HEK293 (cell line): ENCODE measurements at regions not wholly inside any gene's neighbourhood (a gene's known extent, or its start where the extent isn't known, plus 50 kb on each side); places are given as distances from the start of the nearest gene placed in this dataset.
A peak's percentile ranks its signal among the peaks of the same experiment; 100 is the strongest.

ENCODE experiments used
- CTCF ChIA-PET: fragments of 350-600 bp; formaldehyde crosslinking; extraction: SDS; loops from one replicate; lab custom pipeline; 2021; ENCODE audit warnings: antibody characterized with exemption; lab: Yijun Ruan, JAX
- POLR2A ChIA-PET: fragments of 300-600 bp; formaldehyde crosslinking; extraction: SDS; loops from one replicate; lab custom pipeline; 2020; ENCODE audit warnings: antibody characterized with exemption, inconsistent platforms; lab: Yijun Ruan, JAX
- H3K27ac ChIP-seq: fragments of 200-500 bp; sonication (Bioruptor generic); 2 replicates; pipeline ENCODE4 v1.5.1; 2014; ENCODE audit warnings: low read depth, low read length, control low read depth, inconsistent platforms; ENCODE audit errors: extremely low read depth
- H3K36me3 ChIP-seq, 2 experiments: fragments of 200-500 bp in 1 of 2; sonication (Bioruptor generic) in 1 of 2; 1 replicate in 1 of 2; 2 replicates in 1 of 2; pipeline ENCODE4 v1.5.1; 2014 to 2017; ENCODE audit warnings: inconsistent platforms in 2 of 2, low read length in 2 of 2; ENCODE audit not compliant: control insufficient read depth in 2 of 2, insufficient read depth in 1 of 2
- H3K4me1 ChIP-seq: fragments of 200-500 bp; sonication (Bioruptor generic); 2 replicates; pipeline ENCODE4 v1.5.1; 2014; ENCODE audit warnings: mild to moderate bottlenecking, low read length, inconsistent platforms; ENCODE audit not compliant: control insufficient read depth, insufficient read depth
- H3K4me3 ChIP-seq: 2 replicates; pipeline ENCODE4 v1.5.1; 2011; ENCODE audit warnings: low read depth, mild to moderate bottlenecking, control low read depth, low read length, moderate library complexity
- H3K9me3 ChIP-seq: fragments of 200-500 bp; sonication (Bioruptor generic); 2 replicates; pipeline ENCODE4 v1.5.1; 2014; ENCODE audit warnings: low read depth, low read length, inconsistent platforms; ENCODE audit not compliant: control insufficient read depth, insufficient read depth
- FEZF1 ChIP-seq: fragments of 450-650 bp; formaldehyde crosslinking; IDR thresholded peaks from 2 replicates; pipeline ENCODE4 v1.5.1; 2016; ENCODE audit warnings: missing biosample characterization, missing genetic modification characterization
- GLI2 ChIP-seq: fragments of 450-650 bp; formaldehyde crosslinking; IDR thresholded peaks from 2 replicates; pipeline ENCODE4; 2017; ENCODE audit warnings: missing biosample characterization, missing genetic modification characterization, low read depth, borderline replicate concordance
- GLIS2 ChIP-seq: fragments of 450-650 bp; formaldehyde crosslinking; IDR thresholded peaks from 2 replicates; pipeline ENCODE4 v1.5.1; 2016; ENCODE audit warnings: missing biosample characterization, missing genetic modification characterization
- KLF1 ChIP-seq: fragments of 450-650 bp; formaldehyde crosslinking; IDR thresholded peaks from 2 replicates; pipeline ENCODE4 v1.5.1; 2016; ENCODE audit warnings: missing biosample characterization, missing genetic modification characterization
- KLF17 ChIP-seq: fragments of 450-650 bp; formaldehyde crosslinking; IDR thresholded peaks from 2 replicates; pipeline ENCODE4 v1.5.1; 2016; ENCODE audit warnings: missing biosample characterization, missing genetic modification characterization
- PRDM10 ChIP-seq: fragments of 450-650 bp; formaldehyde crosslinking; IDR thresholded peaks from 2 replicates; pipeline ENCODE4 v1.5.1; 2016; ENCODE audit warnings: missing biosample characterization, missing genetic modification characterization
- SCRT2 ChIP-seq: fragments of 450-650 bp; formaldehyde crosslinking; IDR thresholded peaks from 2 replicates; pipeline ENCODE4 v1.5.1; 2016; ENCODE audit warnings: missing biosample characterization, missing genetic modification characterization
- WT1 ChIP-seq: fragments of 450-650 bp; formaldehyde crosslinking; IDR thresholded peaks from 2 replicates; pipeline ENCODE4 v1.5.1; 2016; ENCODE audit warnings: missing biosample characterization, missing genetic modification characterization
- ZBTB6 ChIP-seq: fragments of 450-650 bp; formaldehyde crosslinking; IDR thresholded peaks from 2 replicates; pipeline ENCODE4 v1.5.1; 2017; ENCODE audit warnings: missing biosample characterization, missing genetic modification characterization
- ZIC2 ChIP-seq: fragments of 450-650 bp; formaldehyde crosslinking; IDR thresholded peaks from 2 replicates; pipeline ENCODE4 v1.5.1; 2016; ENCODE audit warnings: missing biosample characterization, missing genetic modification characterization
- ZNF114 ChIP-seq: fragments of 450-650 bp; formaldehyde crosslinking; IDR thresholded peaks from 2 replicates; pipeline ENCODE4 v1.5.0; 2017; ENCODE audit warnings: missing biosample characterization, missing genetic modification characterization
- ZNF24 ChIP-seq: fragments of 450-650 bp; formaldehyde crosslinking; IDR thresholded peaks from 2 replicates; pipeline ENCODE4 v1.5.1; 2016; ENCODE audit warnings: missing biosample characterization, missing genetic modification characterization
- ZNF501 ChIP-seq: fragments of 450-650 bp; formaldehyde crosslinking; IDR thresholded peaks from 2 replicates; pipeline ENCODE4 v1.5.1; 2016; ENCODE audit warnings: missing biosample characterization, missing genetic modification characterization
- ZNF513 ChIP-seq: fragments of 450-650 bp; IDR thresholded peaks from 2 replicates; pipeline ENCODE4 v1.5.1; 2018; ENCODE audit warnings: missing biosample characterization, missing genetic modification characterization
- ZNF561 ChIP-seq: fragments of 450-650 bp; IDR thresholded peaks from 2 replicates; pipeline ENCODE4 v1.5.1; 2018; ENCODE audit warnings: missing biosample characterization, missing genetic modification characterization, borderline replicate concordance
- ZNF747 ChIP-seq: fragments of 450-650 bp; formaldehyde crosslinking; IDR thresholded peaks from 2 replicates; pipeline ENCODE4 v1.5.1; 2016; ENCODE audit warnings: missing biosample characterization, missing genetic modification characterization
- TF ChIP-seq, protein P1 (sequence below): fragments of 450-650 bp; formaldehyde crosslinking; IDR thresholded peaks from 2 replicates; pipeline ENCODE4 v1.5.1; 2016; ENCODE audit warnings: missing biosample characterization, missing genetic modification characterization, borderline replicate concordance

- Histone ChIP-seq H3K4me3 (no peak overlapping the region), H3K4me1 (peaks cover 46% of the 10 kb centered on the region), H3K9me3 (no peaks in the 10 kb centered on the region), H3K36me3 (no peaks in the 10 kb centered on the region), H3K27ac (peak overlapping the region; percentile 83; the same call in 1 of the 2 replicates)
- ChIA-PET POLR2A (interaction anchor here (1.5 to 3.7 kb wide), 2 partner anchors 98 to 102 kb away, joined by 5 to 25 read pairs; partner anchors contain the start of gene TLE3), CTCF (interaction anchor here (2.3 kb wide), 1 partner anchor 17 kb away, joined by 7 read pairs; no protein-coding TSS in a partner anchor)
- 0 out of 2 replicates have a peak, but pooled peaks have one; percentile 24 for TF ChIP-seq WT1 (tag by site-specific recombination)
- no peak for TF ChIP-seq GLI2 (tag by site-specific recombination)
- peak; percentile 93 for TF ChIP-seq PRDM10 (tag by site-specific recombination)
- TF ChIP-seq KLF1 (tag by site-specific recombination) = peak; percentile 75
- no peak for TF ChIP-seq ZNF561
- TF ChIP-seq FEZF1 (tag by site-specific recombination) = no peak
- peak; percentile 66; the same call in 1 of the 2 replicates for TF ChIP-seq KLF17 (tag by site-specific recombination)
Measured at GRCh38 chr15:70198441-70199123, 100.9 kb upstream of the TLE3 start.

DNA sequence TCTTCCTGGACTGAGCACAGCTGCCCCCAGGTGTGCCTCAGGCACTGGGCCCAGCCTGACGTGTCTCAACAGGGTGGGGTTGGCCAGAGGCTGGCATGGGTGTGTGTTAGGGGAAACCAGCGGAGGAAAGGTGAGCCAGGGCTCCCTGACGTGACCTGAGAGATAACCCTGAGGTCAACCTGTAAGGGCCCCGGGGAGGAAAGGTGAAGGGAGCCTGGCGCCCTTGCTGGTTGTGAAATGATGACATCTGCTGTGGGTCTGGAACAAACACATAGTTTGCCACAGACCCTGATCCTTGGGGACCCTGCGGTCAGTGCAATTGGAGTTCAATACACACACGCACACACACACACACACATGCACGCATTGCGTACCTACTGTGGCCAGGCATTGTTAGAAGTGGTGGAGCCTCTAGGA, 100.2 kb upstream of the TLE3 start:
- H3K36me3 ChIP-seq = no peaks in the 10 kb centered on the region
- H3K9me3 ChIP-seq = no peaks in the 10 kb centered on the region
- POLR2A ChIA-PET = interaction anchor here (1.5 to 3.7 kb wide), 2 partner anchors 98 to 101 kb away, joined by 5 to 25 read pairs; partner anchors contain the start of gene TLE3
- H3K4me3 ChIP-seq = no peak overlapping the region
- peaks cover 46% of the 10 kb centered on the region for H3K4me1 ChIP-seq
- CTCF ChIA-PET = interaction anchor here (0.6 to 1.5 kb wide), 3 partner anchors 16 to 97 kb away, joined by 3 read pairs; no protein-coding TSS in a partner anchor
- H3K27ac ChIP-seq = peak overlapping the region; percentile 83
- no peak for TF ChIP-seq ZNF24 (tag by site-specific recombination)
- no peak for TF ChIP-seq ZNF747 (tag by site-specific recombination)
- peak; percentile 5; the same call in 1 of the 2 replicates for TF ChIP-seq GLIS2 (tag by site-specific recombination)
- TF ChIP-seq PRDM10 (tag by site-specific recombination) = no peak
- TF ChIP-seq ZNF114 (tag by site-specific recombination) = no peak
- TF ChIP-seq, protein P1, sequence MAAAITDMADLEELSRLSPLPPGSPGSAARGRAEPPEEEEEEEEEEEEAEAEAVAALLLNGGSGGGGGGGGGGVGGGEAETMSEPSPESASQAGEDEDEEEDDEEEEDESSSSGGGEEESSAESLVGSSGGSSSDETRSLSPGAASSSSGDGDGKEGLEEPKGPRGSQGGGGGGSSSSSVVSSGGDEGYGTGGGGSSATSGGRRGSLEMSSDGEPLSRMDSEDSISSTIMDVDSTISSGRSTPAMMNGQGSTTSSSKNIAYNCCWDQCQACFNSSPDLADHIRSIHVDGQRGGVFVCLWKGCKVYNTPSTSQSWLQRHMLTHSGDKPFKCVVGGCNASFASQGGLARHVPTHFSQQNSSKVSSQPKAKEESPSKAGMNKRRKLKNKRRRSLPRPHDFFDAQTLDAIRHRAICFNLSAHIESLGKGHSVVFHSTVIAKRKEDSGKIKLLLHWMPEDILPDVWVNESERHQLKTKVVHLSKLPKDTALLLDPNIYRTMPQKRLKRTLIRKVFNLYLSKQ = no peak
- TF ChIP-seq ZNF501 (tag by site-specific recombination) = no peak
- no peak for TF ChIP-seq SCRT2 (tag by site-specific recombination)
- no peak for TF ChIP-seq ZNF513 (tag by site-specific recombination)
- TF ChIP-seq ZBTB6 (tag by site-specific recombination) = no peak
- TF ChIP-seq ZIC2 (tag by site-specific recombination) = 0 out of 2 replicates have a peak, but pooled peaks have one; percentile 2
